H9 (cell line): ENCODE measurements at regions not wholly inside any gene's neighbourhood (a gene's known extent, or its start where the extent isn't known, plus 50 kb on each side); places are given as distances from the start of the nearest gene placed in this dataset.

Source experiments
- DNase-seq: peaks from one replicate; pipeline ENCODE4 v3.0.0-alpha.2; 2017
- H2AFZ ChIP-seq: one replicate; pipeline ENCODE4 v1.6.1; 2013; ENCODE audit warnings: mild to moderate bottlenecking, low read length, control low read depth, moderate library complexity
- H2AK5ac ChIP-seq: 2 replicates; pipeline ENCODE4 v1.6.1; 2013; ENCODE audit warnings: low read length, control low read depth, mixed read lengths; ENCODE audit not compliant: insufficient read length
- H2BK120ac ChIP-seq: one replicate; pipeline ENCODE4 v1.6.1; 2013; ENCODE audit warnings: low read depth, mild to moderate bottlenecking, low read length, control low read depth, inconsistent platforms; ENCODE audit not compliant: poor library complexity, severe bottlenecking
- H2BK12ac ChIP-seq: 2 replicates; pipeline ENCODE4 v1.6.1; 2013; ENCODE audit warnings: low read length, control low read depth, mixed read lengths, low read depth; ENCODE audit not compliant: insufficient read length
- H2BK15ac ChIP-seq: 2 replicates; pipeline ENCODE4 v1.6.1; 2013; ENCODE audit warnings: low read depth, low read length, control low read depth
- H2BK20ac ChIP-seq: one replicate; pipeline ENCODE4 v1.6.1; 2013; ENCODE audit warnings: low read depth, mild to moderate bottlenecking, low read length, control low read depth, inconsistent platforms; ENCODE audit not compliant: poor library complexity, severe bottlenecking
- H2BK5ac ChIP-seq: 2 replicates; pipeline ENCODE4 v1.6.1; 2013; ENCODE audit warnings: low read length, control low read depth, mixed read lengths; ENCODE audit not compliant: insufficient read length
- H3K14ac ChIP-seq: 2 replicates; pipeline ENCODE4 v1.6.1; 2013; ENCODE audit warnings: low read length, control low read depth; ENCODE audit not compliant: insufficient read depth
- H3K18ac ChIP-seq: 2 replicates; pipeline ENCODE4 v1.6.1; 2013; ENCODE audit warnings: low read depth, mild to moderate bottlenecking, mixed read lengths, low read length, control low read depth; ENCODE audit not compliant: insufficient read length
- H3K23ac ChIP-seq: 2 replicates; pipeline ENCODE4 v1.6.1; 2013; ENCODE audit warnings: low read length, control low read depth, mixed read lengths, low read depth; ENCODE audit not compliant: insufficient read length
- H3K23me2 ChIP-seq: 2 replicates; pipeline ENCODE4 v1.6.1; 2013; ENCODE audit warnings: low read depth, mild to moderate bottlenecking, mixed read lengths, low read length, control low read depth; ENCODE audit not compliant: insufficient read length, poor library complexity, severe bottlenecking
- H3K27ac ChIP-seq: 2 replicates; pipeline ENCODE4 v1.5.1; 2013; ENCODE audit warnings: low read length, control low read depth, mixed read lengths, low read depth; ENCODE audit not compliant: insufficient read length
- H3K27me3 ChIP-seq: 2 replicates; pipeline ENCODE4 v1.6.1; 2013; ENCODE audit warnings: low read length, control low read depth, inconsistent platforms; ENCODE audit not compliant: insufficient read depth
- H3K4ac ChIP-seq: 2 replicates; pipeline ENCODE4 v1.6.1; 2013; ENCODE audit warnings: low read depth, mild to moderate bottlenecking, control low read depth, inconsistent platforms, low read length, moderate library complexity
- H3K4me1 ChIP-seq: 2 replicates; pipeline ENCODE4 v1.6.1; 2013; ENCODE audit warnings: low read length, control low read depth, inconsistent platforms; ENCODE audit not compliant: insufficient read depth
- H3K4me2 ChIP-seq: 2 replicates; pipeline ENCODE4 v1.6.1; 2013; ENCODE audit warnings: low read length, control low read depth, mixed read lengths; ENCODE audit not compliant: insufficient read length, insufficient read depth
- H3K56ac ChIP-seq: 2 replicates; pipeline ENCODE4 v1.6.1; 2013; ENCODE audit warnings: low read depth, mild to moderate bottlenecking, mixed read lengths, low read length, control low read depth; ENCODE audit not compliant: insufficient read length
- H3K79me1 ChIP-seq: 2 replicates; pipeline ENCODE4 v1.6.1; 2013; ENCODE audit warnings: low read depth, mild to moderate bottlenecking, moderate library complexity, low read length, control low read depth, inconsistent platforms; ENCODE audit not compliant: insufficient read depth, poor library complexity, severe bottlenecking
- H3K79me2 ChIP-seq: 2 replicates; pipeline ENCODE4 v1.6.1; 2013; ENCODE audit warnings: low read length, control low read depth, inconsistent platforms; ENCODE audit not compliant: insufficient read depth
- H3K9ac ChIP-seq: 2 replicates; pipeline ENCODE4 v1.6.1; 2013; ENCODE audit warnings: low read length, control low read depth, mixed read lengths; ENCODE audit not compliant: insufficient read length; ENCODE audit errors: extremely low read depth
- H3K9me3 ChIP-seq: one replicate; pipeline ENCODE4 v1.6.1; 2013; ENCODE audit warnings: low read depth, low read length, inconsistent platforms; ENCODE audit not compliant: control insufficient read depth
- H3T11ph ChIP-seq: one replicate; pipeline ENCODE4 v1.6.1; 2013; ENCODE audit warnings: mild to moderate bottlenecking, low read length, control low read depth, inconsistent platforms
- H4K20me1 ChIP-seq: one replicate; pipeline ENCODE4 v1.6.1; 2013; ENCODE audit not compliant: control insufficient read depth, insufficient read length, insufficient read depth
- H4K5ac ChIP-seq: 2 replicates; pipeline ENCODE4 v1.6.1; 2013; ENCODE audit warnings: low read depth, mild to moderate bottlenecking, mixed read lengths, low read length, control low read depth; ENCODE audit not compliant: insufficient read length
- H4K8ac ChIP-seq: replicated peaks from 2 replicates; pipeline ENCODE4 v1.6.1; 2013; ENCODE audit warnings: low read length, control low read depth, mixed read lengths, low read depth; ENCODE audit not compliant: insufficient read length
- H4K91ac ChIP-seq: 2 replicates; pipeline ENCODE4 v1.6.1; 2013; ENCODE audit warnings: low read depth, mild to moderate bottlenecking, moderate library complexity, mixed read lengths, low read length, control low read depth; ENCODE audit not compliant: insufficient read length
- H3K27ac Mint-ChIP-seq, 3 experiments: 2 replicates in 2 of 3; 3 replicates in 1 of 3; pipeline ENCODE4 v1.8.0; 2020 to 2021; ENCODE audit warnings: mixed read lengths in 3 of 3, mild to moderate bottlenecking in 1 of 3, moderate library complexity in 1 of 3
- H3K27me3 Mint-ChIP-seq: 2 replicates; pipeline ENCODE4 v1.8.0; 2021; ENCODE audit warnings: low read depth, mild to moderate bottlenecking, moderate library complexity, mixed read lengths
- H3K36me3 Mint-ChIP-seq, 3 experiments: 2 replicates in 2 of 3; 3 replicates in 1 of 3; pipeline ENCODE4 v1.8.0; 2020 to 2021; ENCODE audit warnings: low read depth in 3 of 3, mixed read lengths in 3 of 3; ENCODE audit not compliant: insufficient read depth in 1 of 3
- H3K4me1 Mint-ChIP-seq, 2 experiments: 2 replicates each; pipeline ENCODE4 v1.8.0; 2020; ENCODE audit warnings: mixed read lengths in 2 of 2
- H3K4me3 Mint-ChIP-seq, 2 experiments: 2 replicates in 1 of 2; 3 replicates in 1 of 2; pipeline ENCODE4 v1.8.0; 2020 to 2021; ENCODE audit warnings: mild to moderate bottlenecking in 2 of 2, mixed read lengths in 2 of 2, moderate library complexity in 1 of 2
- H3K9me3 Mint-ChIP-seq, 2 experiments: 2 replicates in 1 of 2; 3 replicates in 1 of 2; pipeline ENCODE4 v1.8.0; 2020; ENCODE audit warnings: mild to moderate bottlenecking in 2 of 2, mixed read lengths in 2 of 2, moderate library complexity in 1 of 2
- WGBS: extraction: QIAGEN DNeasy Blood & Tissue Kit; methylation state at CpG from one replicate; pipeline ENCODE4 v1.1.7; 2013; ENCODE audit warnings: missing lambda C conversion rate, low lambda C conversion rate, mixed read lengths; ENCODE audit not compliant: insufficient read length; ENCODE audit errors: extremely low coverage; 5-methylcytosine and 5-hydroxymethylcytosine counted together
- TF ChIP-seq, protein P1 (sequence below): fragments of 200-600 bp; sonication (generic); conservative IDR thresholded peaks from 3 replicates; pipeline ENCODE4 v1.8.0; 2021; ENCODE audit warnings: antibody characterized with exemption, mild to moderate bottlenecking

- Histone ChIP-seq H3K56ac (no peak overlapping the region), H4K8ac (no peak overlapping the region), H2BK15ac (no peak overlapping the region), H3K14ac (no peak overlapping the region), H4K20me1 (no peaks in the 10 kb centered on the region), H3K18ac (no peak overlapping the region), H2BK5ac (no peak overlapping the region), H4K91ac (no peak overlapping the region), H3K27ac (no peak overlapping the region), H2BK20ac (no peak overlapping the region), H3K79me1 (no peaks in the 10 kb centered on the region), H3K23me2 (no peaks in the 10 kb centered on the region), H3K4me2 (no peak overlapping the region), H3K4me1 (no peaks in the 10 kb centered on the region), H2BK12ac (no peak overlapping the region), H3K27me3 (no peaks in the 10 kb centered on the region), H3K9me3 (no peaks in the 10 kb centered on the region), H2BK120ac (no peak overlapping the region), H3K79me2 (no peaks in the 10 kb centered on the region), H2AK5ac (no peak overlapping the region), H2AFZ (no peak overlapping the region), H3K23ac (no peak overlapping the region), H4K5ac (no peak overlapping the region), H3T11ph (no peak overlapping the region), H3K9ac (no peak overlapping the region), H3K4ac (no peak overlapping the region)
- no CpG with 5 or more reads among the region's 3 CpGs for WGBS
- H3K4me3 Mint-ChIP-seq = no peak overlapping the region; a peak in 1 of 5 replicates
- peaks cover 3% of the 10 kb centered on the region in 2 experiments for H3K4me1 Mint-ChIP-seq
- no peak for DNase-seq
- no peaks in the 10 kb centered on the region for H3K36me3 Mint-ChIP-seq
- TF ChIP-seq, protein P1, sequence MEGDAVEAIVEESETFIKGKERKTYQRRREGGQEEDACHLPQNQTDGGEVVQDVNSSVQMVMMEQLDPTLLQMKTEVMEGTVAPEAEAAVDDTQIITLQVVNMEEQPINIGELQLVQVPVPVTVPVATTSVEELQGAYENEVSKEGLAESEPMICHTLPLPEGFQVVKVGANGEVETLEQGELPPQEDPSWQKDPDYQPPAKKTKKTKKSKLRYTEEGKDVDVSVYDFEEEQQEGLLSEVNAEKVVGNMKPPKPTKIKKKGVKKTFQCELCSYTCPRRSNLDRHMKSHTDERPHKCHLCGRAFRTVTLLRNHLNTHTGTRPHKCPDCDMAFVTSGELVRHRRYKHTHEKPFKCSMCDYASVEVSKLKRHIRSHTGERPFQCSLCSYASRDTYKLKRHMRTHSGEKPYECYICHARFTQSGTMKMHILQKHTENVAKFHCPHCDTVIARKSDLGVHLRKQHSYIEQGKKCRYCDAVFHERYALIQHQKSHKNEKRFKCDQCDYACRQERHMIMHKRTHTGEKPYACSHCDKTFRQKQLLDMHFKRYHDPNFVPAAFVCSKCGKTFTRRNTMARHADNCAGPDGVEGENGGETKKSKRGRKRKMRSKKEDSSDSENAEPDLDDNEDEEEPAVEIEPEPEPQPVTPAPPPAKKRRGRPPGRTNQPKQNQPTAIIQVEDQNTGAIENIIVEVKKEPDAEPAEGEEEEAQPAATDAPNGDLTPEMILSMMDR = no peak
- no peaks in the 10 kb centered on the region for H3K9me3 Mint-ChIP-seq
- peaks cover 2% of the 10 kb centered on the region for H3K27me3 Mint-ChIP-seq
- no peak overlapping the region for H3K27ac Mint-ChIP-seq
Observed at GRCh38 chr15:96966554-96966953, 636.1 kb downstream of the NR2F2 start.
